ENCODE measurements at regions not wholly inside any gene's neighbourhood (a gene's known extent, or its start where the extent isn't known, plus 50 kb on each side); places are given as distances from the start of the nearest gene placed in this dataset.

- intact Hi-C loops (cut with DNase I): no loop called here
These were observed 290.5 kb upstream of the AKR1E2 start for GRCh38 chr10:4535521-4535920.

GRCh38 chr10:4533621-4534020 lies 292.4 kb upstream of the AKR1E2 start:
- no peak for TF ChIP-seq CTCF (IDR thresholded peaks at IDR 0.05)
- Histone ChIP-seq H3K4me1 (no peaks in the 10 kb centered on the region), H3K9me3 (peaks cover 9% of the 10 kb centered on the region), H3K4me3 (no peak overlapping the region), H3K36me3 (no peaks in the 10 kb centered on the region), H3K27ac (no peak overlapping the region), H3K27me3 (ENCODE audit: low read depth) (no peaks in the 10 kb centered on the region)
- ATAC-seq: no peak
- intact Hi-C loops (cut with DNase I): no loop called here
- no peak for DNase-seq

More at GRCh38 chr10:4535521-4535920, 290.5 kb upstream of the AKR1E2 start:
- H3K27me3 ChIP-seq (ENCODE audit: low read depth): no peaks in the 10 kb centered on the region
- H3K27ac ChIP-seq: no peak overlapping the region
- TF ChIP-seq CTCF (IDR thresholded peaks at IDR 0.05): no peak
- H3K4me3 ChIP-seq: no peak overlapping the region
- ATAC-seq (no peak), DNase-seq (no peak)
- no peaks in the 10 kb centered on the region for H3K4me1 ChIP-seq
- no peaks in the 10 kb centered on the region for H3K36me3 ChIP-seq
- peaks cover 9% of the 10 kb centered on the region for H3K9me3 ChIP-seq

GRCh38 chr10:4532976-4533375 lies 293.0 kb upstream of the AKR1E2 start:
- DNase-seq (no peak), ATAC-seq (no peak)
- Histone ChIP-seq H3K27me3 (ENCODE audit: low read depth) (no peaks in the 10 kb centered on the region), H3K4me1 (no peaks in the 10 kb centered on the region), H3K36me3 (no peaks in the 10 kb centered on the region), H3K9me3 (peaks cover 7% of the 10 kb centered on the region), H3K4me3 (no peak overlapping the region), H3K27ac (no peak overlapping the region)
- TF ChIP-seq CTCF (IDR thresholded peaks at IDR 0.05): no peak
- intact Hi-C loops (cut with DNase I): no loop called here

- no peak for TF ChIP-seq CTCF (IDR thresholded peaks at IDR 0.05)
- peaks cover 2% of the 10 kb centered on the region for H3K9me3 ChIP-seq
- DNase-seq (no peak), ATAC-seq (peak in 1 of 2 donors; percentile 31)
- no peak overlapping the region for H3K4me3 ChIP-seq
- no peaks in the 10 kb centered on the region for H3K36me3 ChIP-seq
- no peak overlapping the region for H3K27ac ChIP-seq
- intact Hi-C loops (cut with DNase I): no loop called here
- H3K4me1 ChIP-seq: no peaks in the 10 kb centered on the region
- no peaks in the 10 kb centered on the region for H3K27me3 ChIP-seq (ENCODE audit: low read depth)
These were observed 293.5 kb upstream of the AKR1E2 start for GRCh38 chr10:4532467-4532866.

GRCh38 chr10:4532011-4532410 lies 294.0 kb upstream of the AKR1E2 start:
- no peak for TF ChIP-seq CTCF (IDR thresholded peaks at IDR 0.05)
- Histone ChIP-seq H3K27me3 (ENCODE audit: low read depth) (no peaks in the 10 kb centered on the region), H3K4me3 (no peak overlapping the region), H3K27ac (no peak overlapping the region), H3K4me1 (no peaks in the 10 kb centered on the region), H3K9me3 (no peaks in the 10 kb centered on the region), H3K36me3 (no peaks in the 10 kb centered on the region)
- DNase-seq (no peak), ATAC-seq (no peak)
- intact Hi-C loops (cut with DNase I): no loop called here

GRCh38 chr10:4529266-4529665 lies 296.7 kb upstream of the AKR1E2 start:
- DNase-seq (no peak), ATAC-seq (no peak)
- Histone ChIP-seq H3K27ac (no peak overlapping the region), H3K36me3 (no peaks in the 10 kb centered on the region), H3K4me1 (no peaks in the 10 kb centered on the region), H3K9me3 (no peaks in the 10 kb centered on the region), H3K4me3 (no peak overlapping the region), H3K27me3 (ENCODE audit: low read depth) (no peaks in the 10 kb centered on the region)
- intact Hi-C loops (cut with DNase I): no loop called here
- TF ChIP-seq CTCF (IDR thresholded peaks at IDR 0.05): no peak

Data from lower lobe of right lung (tissue), 2 donors.